A673 (cell line): ENCODE measurements at regions not wholly inside any gene's neighbourhood (a gene's known extent, or its start where the extent isn't known, plus 50 kb on each side); places are given as distances from the start of the nearest gene placed in this dataset.

Source experiments
- BruUV-seq: library from RNA; stranded (reverse); fragments of 400-500 nt; replicated peaks from 2 replicates; lab custom pipeline; 2021; lab: Mats Ljungman, UMichigan
- CTCF ChIA-PET: fragments of 300-600 bp; sonication (Branson Sonifier 250); formaldehyde crosslinking; loops from one replicate; lab custom pipeline; 2022; ENCODE audit warnings: antibody characterized with exemption; lab: Charles Lee
- POLR2A ChIA-PET: fragments of 300-600 bp; sonication (Branson Sonifier 250); formaldehyde crosslinking; loops from one replicate; lab custom pipeline; 2022; ENCODE audit warnings: antibody characterized with exemption; ENCODE audit not compliant: low non-redundant PET; lab: Charles Lee
- DNase-seq: peaks from one replicate; pipeline ENCODE4 v3.0.0-alpha.2; 2015; ENCODE audit warnings: low spot score
- H3K27ac ChIP-seq: fragments of 200-600 bp; sonication (generic); 2 replicates; pipeline ENCODE4 v1.5.1; 2016; ENCODE audit warnings: mixed run types, low read depth, mild to moderate bottlenecking, mixed read lengths, antibody characterized with exemption, low read length; ENCODE audit not compliant: poor library complexity, severe bottlenecking
- H3K27me3 ChIP-seq: fragments of 200-600 bp; sonication (generic); replicated peaks from 2 replicates; pipeline ENCODE4 v1.6.1; 2017; ENCODE audit warnings: mixed run types, low read depth, mild to moderate bottlenecking, mixed read lengths, antibody characterized with exemption, low read length; ENCODE audit not compliant: insufficient read depth, poor library complexity
- H3K36me3 ChIP-seq: fragments of 200-600 bp; sonication (generic); 2 replicates; pipeline ENCODE4 v1.6.1; 2016; ENCODE audit warnings: mixed run types, mild to moderate bottlenecking, mixed read lengths, antibody characterized with exemption, low read length; ENCODE audit not compliant: insufficient read depth, poor library complexity, severe bottlenecking
- H3K4me1 ChIP-seq: fragments of 200-600 bp; sonication (generic); 2 replicates; pipeline ENCODE4 v1.6.1; 2017; ENCODE audit warnings: mixed run types, mild to moderate bottlenecking, mixed read lengths, antibody characterized with exemption, low read length; ENCODE audit not compliant: insufficient read depth, poor library complexity, severe bottlenecking
- H3K4me3 ChIP-seq: fragments of 200-600 bp; sonication (generic); 2 replicates; pipeline ENCODE4 v1.5.1; 2016; ENCODE audit warnings: low read depth, mixed run types, mild to moderate bottlenecking, mixed read lengths, low read length; ENCODE audit not compliant: poor library complexity, severe bottlenecking
- H3K9me3 ChIP-seq: fragments of 200-600 bp; sonication (generic); 2 replicates; pipeline ENCODE4 v1.6.1; 2016; ENCODE audit warnings: mixed run types, low read depth, mild to moderate bottlenecking, mixed read lengths, antibody characterized with exemption, low read length; ENCODE audit not compliant: poor library complexity, severe bottlenecking
- EZH2 ChIP-seq: fragments of 200-600 bp; sonication (generic); IDR thresholded peaks from 2 replicates; pipeline ENCODE4 v1.6.1; 2017; ENCODE audit warnings: borderline replicate concordance, low read depth, mild to moderate bottlenecking, mixed read lengths, antibody characterized with exemption, low read length; ENCODE audit not compliant: poor library complexity, severe bottlenecking
- intact Hi-C: fragments of 100-400 bp; cut with micrococcal nuclease; formaldehyde crosslinking; loops from one replicate; pipeline ENCODE4 v1.10.0; 2022; ENCODE audit not compliant: unreplicated experiment
- TF ChIP-seq, protein P1 (sequence below): fragments of 300-800, 200-600 bp; sonication (generic); conservative IDR thresholded peaks from 2 replicates; pipeline ENCODE4 v1.5.1; 2017; ENCODE audit warnings: low read depth, mild to moderate bottlenecking, antibody characterized with exemption, low read length, moderate library complexity, mixed read lengths

- ChIA-PET CTCF (interaction anchor here (0.7 kb wide), 1 partner anchor 820 kb away, joined by 4 read pairs; no protein-coding TSS in a partner anchor), POLR2A (no interaction called here)
- Histone ChIP-seq H3K4me1 (no peaks in the 10 kb centered on the region), H3K36me3 (no peaks in the 10 kb centered on the region), H3K27ac (no peak overlapping the region), H3K27me3 (peaks cover 27% of the 10 kb centered on the region), H3K4me3 (no peak overlapping the region), H3K9me3 (no peaks in the 10 kb centered on the region)
- no peak for DNase-seq
- TF ChIP-seq EZH2: no peak
- TF ChIP-seq, protein P1, sequence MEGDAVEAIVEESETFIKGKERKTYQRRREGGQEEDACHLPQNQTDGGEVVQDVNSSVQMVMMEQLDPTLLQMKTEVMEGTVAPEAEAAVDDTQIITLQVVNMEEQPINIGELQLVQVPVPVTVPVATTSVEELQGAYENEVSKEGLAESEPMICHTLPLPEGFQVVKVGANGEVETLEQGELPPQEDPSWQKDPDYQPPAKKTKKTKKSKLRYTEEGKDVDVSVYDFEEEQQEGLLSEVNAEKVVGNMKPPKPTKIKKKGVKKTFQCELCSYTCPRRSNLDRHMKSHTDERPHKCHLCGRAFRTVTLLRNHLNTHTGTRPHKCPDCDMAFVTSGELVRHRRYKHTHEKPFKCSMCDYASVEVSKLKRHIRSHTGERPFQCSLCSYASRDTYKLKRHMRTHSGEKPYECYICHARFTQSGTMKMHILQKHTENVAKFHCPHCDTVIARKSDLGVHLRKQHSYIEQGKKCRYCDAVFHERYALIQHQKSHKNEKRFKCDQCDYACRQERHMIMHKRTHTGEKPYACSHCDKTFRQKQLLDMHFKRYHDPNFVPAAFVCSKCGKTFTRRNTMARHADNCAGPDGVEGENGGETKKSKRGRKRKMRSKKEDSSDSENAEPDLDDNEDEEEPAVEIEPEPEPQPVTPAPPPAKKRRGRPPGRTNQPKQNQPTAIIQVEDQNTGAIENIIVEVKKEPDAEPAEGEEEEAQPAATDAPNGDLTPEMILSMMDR: no peak
- BruUV-seq: no TSS peak
- intact Hi-C loops: no loop called here
These were observed 214.8 kb downstream of the COG6 start for GRCh38 chr13:39870197-39870747.

- Histone ChIP-seq H3K27ac (no peak overlapping the region), H3K9me3 (no peaks in the 10 kb centered on the region), H3K4me1 (no peaks in the 10 kb centered on the region), H3K4me3 (no peak overlapping the region), H3K36me3 (no peaks in the 10 kb centered on the region), H3K27me3 (no peaks in the 10 kb centered on the region)
- intact Hi-C loops: no loop called here
- CTCF ChIA-PET: no interaction called here
- POLR2A ChIA-PET: no interaction called here
- BruUV-seq: no TSS peak
- DNase-seq: no peak
- no peak for TF ChIP-seq EZH2
- TF ChIP-seq, protein P1: no peak
These were observed 219.0 kb downstream of the COG6 start for GRCh38 chr13:39874331-39875053.

- BruUV-seq: no TSS peak
- ChIA-PET CTCF (no interaction called here), POLR2A (no interaction called here)
- no peak for TF ChIP-seq EZH2
- TF ChIP-seq, protein P1: no peak
- Histone ChIP-seq H3K36me3 (no peaks in the 10 kb centered on the region), H3K9me3 (no peaks in the 10 kb centered on the region), H3K4me3 (no peak overlapping the region), H3K4me1 (no peaks in the 10 kb centered on the region), H3K27ac (no peak overlapping the region), H3K27me3 (no peaks in the 10 kb centered on the region)
- intact Hi-C loops: no loop called here
- DNase-seq: no peak
These were observed 219.9 kb downstream of the COG6 start for GRCh38 chr13:39875111-39875987.
